Caki2 (cell line): ENCODE measurements at regions not wholly inside any gene's neighbourhood (a gene's known extent, or its start where the extent isn't known, plus 50 kb on each side); places are given as distances from the start of the nearest gene placed in this dataset.

Experiments
- DNase-seq: peaks from one replicate; pipeline ENCODE4 v3.0.0-alpha.2; 2015; ENCODE audit warnings: low read depth
- in situ Hi-C: cut with HindIII; loops from 2 replicates; pipeline ENCODE4 v1.10.0; 2016; ENCODE audit warnings: low sequenced_read_pairs, low pct_unique_long_range_greater_than_20kb, mixed read lengths

- no peak for DNase-seq
- in situ Hi-C loops, result no loop called here
Measured at GRCh38 chr7:142353147-142354060, 95.5 kb upstream of the PRSS58 start.

- DNase-seq, result no peak
- in situ Hi-C loops, result no loop called here
Measured at GRCh38 chr7:142352543-142352942, 94.7 kb upstream of the PRSS58 start.

DNA sequence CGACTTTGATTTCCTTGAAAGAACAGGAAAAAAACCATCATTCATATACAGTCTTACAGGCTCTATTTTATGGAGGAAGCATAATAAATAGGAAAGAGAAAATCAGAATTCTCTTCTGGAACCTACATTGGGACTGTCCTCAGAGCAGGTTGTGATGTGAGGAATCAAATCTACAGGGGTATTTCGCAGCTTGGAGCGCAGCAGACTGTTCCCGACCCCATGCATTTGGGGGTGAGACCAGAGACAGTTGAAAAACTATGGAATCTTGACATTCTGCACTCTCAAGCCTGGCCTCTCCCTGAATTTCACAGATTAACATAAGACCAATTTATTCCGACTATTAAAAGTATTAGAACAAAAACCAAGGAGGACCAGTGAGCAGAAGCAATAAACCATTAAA, 93.3 kb upstream of the PRSS58 start:
- DNase-seq, result no peak
- in situ Hi-C loops, result no loop called here

- DNase-seq, result no peak
- in situ Hi-C loops, result no loop called here
Measured at GRCh38 chr7:142349670-142350405, 92.0 kb upstream of the PRSS58 start.

- in situ Hi-C loops, result no loop called here
- no peak for DNase-seq
Measured at GRCh38 chr7:142348921-142349405, 91.1 kb upstream of the PRSS58 start.

GRCh38 chr7:142348100-142348499, 90.2 kb upstream of the PRSS58 start:
- DNase-seq, result no peak
- in situ Hi-C loops, result no loop called here

GRCh38 chr7:142347091-142347490, 89.2 kb upstream of the PRSS58 start:
- no peak for DNase-seq
- in situ Hi-C loops, result no loop called here

DNA sequence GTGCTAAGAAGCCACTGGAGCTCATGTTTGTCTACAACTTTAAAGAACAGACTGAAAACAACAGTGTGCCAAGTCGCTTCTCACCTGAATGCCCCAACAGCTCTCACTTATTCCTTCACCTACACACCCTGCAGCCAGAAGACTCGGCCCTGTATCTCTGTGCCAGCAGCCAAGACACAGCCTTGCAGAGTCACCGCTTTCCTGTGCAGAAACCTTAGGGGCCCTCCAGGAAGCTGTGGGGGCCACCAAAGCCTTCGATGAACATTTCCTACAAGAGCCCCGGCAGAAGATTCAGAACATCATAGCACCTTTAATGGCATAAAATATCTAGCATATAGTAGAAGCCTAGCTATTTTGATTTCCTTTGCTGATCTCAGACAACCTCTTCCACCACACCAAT, 88.0 kb upstream of the PRSS58 start:
- in situ Hi-C loops, result no loop called here
- DNase-seq, result no peak

DNA sequence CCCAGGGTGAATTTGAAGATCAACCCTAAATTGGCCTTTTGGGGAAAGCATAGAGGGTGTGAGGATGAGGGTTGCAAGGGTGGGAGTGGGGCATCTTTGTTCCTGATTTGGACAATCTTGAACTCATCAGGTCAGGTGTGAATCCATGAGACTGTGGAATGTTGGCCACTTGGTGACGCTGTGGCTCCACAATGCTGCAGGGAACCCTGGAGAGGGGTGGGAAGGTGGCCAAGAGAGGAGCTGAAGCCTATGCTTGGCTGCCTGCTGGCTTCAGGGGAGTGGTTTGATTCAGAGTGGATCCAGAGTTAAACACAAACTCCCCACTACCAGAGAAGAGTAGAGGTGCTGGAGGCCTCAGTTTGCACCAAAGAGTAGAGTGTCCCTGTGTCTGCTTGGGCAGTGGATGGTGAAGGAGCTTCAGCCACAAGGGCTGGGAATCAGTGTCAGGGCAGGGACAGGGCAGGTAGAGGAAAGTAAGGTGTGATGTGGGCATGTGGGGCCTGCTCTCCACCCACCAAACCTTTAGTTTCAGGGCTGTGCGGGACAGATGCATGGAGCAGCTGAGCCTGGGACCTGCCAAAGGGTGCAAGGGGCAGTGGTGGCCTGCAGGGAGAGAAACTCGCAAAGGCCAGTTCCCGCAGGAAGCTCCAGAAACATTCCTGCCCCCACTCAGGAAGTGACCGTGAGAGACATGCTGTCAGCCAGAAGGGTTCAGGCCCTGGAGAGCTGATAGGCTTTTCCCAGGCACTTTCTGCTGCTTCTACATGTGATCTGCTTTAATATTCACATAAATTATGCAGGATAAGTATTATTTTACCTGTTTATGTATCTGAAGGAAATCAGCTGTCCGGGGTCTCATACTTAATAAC, 81.0 kb upstream of the PRSS58 start:
- in situ Hi-C loops, result no loop called here
- peak; percentile 47 for DNase-seq

DNA sequence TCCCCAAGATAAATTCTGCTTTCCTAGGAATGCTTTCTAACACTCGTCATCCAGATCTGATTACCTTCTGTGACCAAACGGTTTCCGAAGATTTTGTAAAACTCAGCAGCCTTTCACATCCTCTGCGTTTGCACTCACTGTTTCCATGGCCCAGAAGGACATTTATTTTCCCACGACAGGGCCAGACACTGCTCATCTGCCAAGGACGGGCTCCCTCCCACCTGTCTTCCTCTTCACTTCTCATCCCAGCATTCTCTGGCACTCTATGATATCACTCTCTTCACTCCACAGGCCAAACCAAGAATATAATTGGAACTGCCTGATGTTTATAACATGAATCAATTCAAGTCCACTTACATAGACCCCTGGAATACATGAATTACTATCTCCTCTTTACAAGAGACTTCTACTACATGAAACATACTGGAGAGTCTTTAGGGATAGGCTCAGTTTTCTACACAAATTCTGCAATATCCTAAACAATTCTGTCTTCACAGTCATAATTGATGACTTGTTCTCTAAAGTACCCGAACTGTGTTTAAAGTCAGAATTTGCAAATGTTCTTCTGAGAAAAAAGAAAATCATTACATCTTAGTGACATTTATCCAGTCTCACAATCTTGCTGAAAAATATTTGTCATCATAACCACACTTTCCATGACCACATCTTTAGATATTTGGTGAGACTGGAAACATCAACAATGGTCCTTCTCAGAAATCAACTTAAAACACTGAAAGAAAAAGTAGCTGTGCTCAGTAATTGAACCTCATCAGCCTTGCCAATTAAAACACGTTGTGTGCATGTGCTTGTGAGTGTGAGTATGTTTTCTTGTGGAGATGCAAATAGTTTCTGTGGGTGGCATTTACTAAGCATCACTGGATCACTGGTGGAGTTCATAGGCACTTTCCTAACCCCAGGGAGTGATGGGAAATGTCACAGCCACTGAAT, 79.5 kb upstream of the PRSS58 start:
- DNase-seq, result no peak
- in situ Hi-C loops, result no loop called here

DNA sequence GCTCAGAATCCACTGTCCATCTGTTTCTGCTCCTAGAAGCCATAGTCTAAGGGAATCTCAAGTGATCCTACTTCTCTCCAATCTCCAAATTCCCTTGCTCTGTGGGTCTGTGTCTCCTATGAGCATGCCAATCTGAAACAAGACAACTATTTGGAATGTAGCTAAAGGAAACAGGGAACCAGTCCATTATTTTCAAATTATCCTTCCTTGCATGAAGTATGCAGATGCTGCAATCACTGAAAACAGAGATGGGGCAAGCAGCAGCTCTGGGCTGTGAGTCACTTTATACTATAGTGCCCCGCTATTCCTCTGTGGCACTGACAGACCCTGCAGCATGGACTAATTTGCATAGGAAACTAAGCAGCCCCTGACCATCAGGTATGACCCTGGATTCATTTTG, 76.9 kb upstream of the PRSS58 start:
- in situ Hi-C loops, result no loop called here
- no peak for DNase-seq

GRCh38 chr7:142334236-142334635, 76.4 kb upstream of the PRSS58 start:
- in situ Hi-C loops, result no loop called here
- no peak for DNase-seq

DNA sequence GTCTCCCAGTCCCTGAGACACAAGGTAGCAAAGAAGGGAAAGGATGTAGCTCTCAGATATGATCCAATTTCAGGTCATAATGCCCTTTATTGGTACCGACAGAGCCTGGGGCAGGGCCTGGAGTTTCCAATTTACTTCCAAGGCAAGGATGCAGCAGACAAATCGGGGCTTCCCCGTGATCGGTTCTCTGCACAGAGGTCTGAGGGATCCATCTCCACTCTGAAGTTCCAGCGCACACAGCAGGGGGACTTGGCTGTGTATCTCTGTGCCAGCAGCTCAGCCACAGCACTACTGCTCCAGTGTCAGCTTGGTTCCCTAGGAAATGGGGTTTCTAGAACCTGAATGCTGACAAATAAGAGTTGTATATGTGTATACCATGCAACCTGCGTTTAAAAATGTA, 74.6 kb upstream of the PRSS58 start:
- in situ Hi-C loops, result no loop called here
- no peak for DNase-seq

DNA sequence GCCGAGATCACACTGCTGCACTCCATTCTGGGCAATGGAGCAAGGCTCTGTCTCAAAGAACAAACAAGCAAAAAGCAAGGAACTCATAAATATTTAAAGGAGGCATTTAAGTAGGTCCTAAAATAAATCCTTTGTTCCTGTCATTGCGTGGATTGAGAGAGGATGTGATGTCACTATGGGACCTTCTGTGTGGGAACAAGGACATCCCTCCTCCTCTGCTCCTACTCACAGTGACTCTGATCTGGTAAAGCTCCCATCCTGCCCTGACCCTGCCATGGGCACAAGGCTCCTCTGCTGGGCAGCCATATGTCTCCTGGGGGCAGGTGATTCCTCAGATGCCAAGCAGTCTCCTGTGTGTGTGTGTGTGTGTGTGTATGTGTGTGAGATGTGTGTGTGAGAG, 74.1 kb upstream of the PRSS58 start:
- DNase-seq, result no peak
- in situ Hi-C loops, result no loop called here

- no peak for DNase-seq
Measured at GRCh38 chr7:142329062-142329790, 71.4 kb upstream of the PRSS58 start.

DNA sequence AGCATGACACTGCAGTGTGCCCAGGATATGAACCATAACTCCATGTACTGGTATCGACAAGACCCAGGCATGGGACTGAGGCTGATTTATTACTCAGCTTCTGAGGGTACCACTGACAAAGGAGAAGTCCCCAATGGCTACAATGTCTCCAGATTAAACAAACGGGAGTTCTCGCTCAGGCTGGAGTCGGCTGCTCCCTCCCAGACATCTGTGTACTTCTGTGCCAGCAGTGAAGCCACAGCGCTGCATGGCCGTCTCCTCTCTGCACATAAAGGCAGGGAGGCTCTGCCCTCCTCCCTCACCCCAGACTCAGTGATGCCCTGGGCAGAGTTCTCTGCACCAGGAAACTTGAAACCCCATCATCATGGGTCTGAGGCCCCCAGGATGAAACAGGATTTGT, 70.7 kb upstream of the PRSS58 start:
- DNase-seq, result no peak
- in situ Hi-C loops, result no loop called here

More at GRCh38 chr7:142329062-142329790, 71.4 kb upstream of the PRSS58 start:
- in situ Hi-C loops, result no loop called here
